DND-41 (cell line): ENCODE measurements at regions not wholly inside any gene's neighbourhood (a gene's known extent, or its start where the extent isn't known, plus 50 kb on each side); places are given as distances from the start of the nearest gene placed in this dataset.

Experiments
- CTCF ChIP-seq: IDR thresholded peaks from 2 replicates; pipeline ENCODE4 v1.5.1; 2012; ENCODE audit warnings: borderline replicate concordance, low read length, moderate library complexity, mild to moderate bottlenecking; ENCODE audit not compliant: poor library complexity, severe bottlenecking; ENCODE audit errors: extremely low read depth
- EZH2 ChIP-seq: IDR thresholded peaks from 3 replicates; pipeline ENCODE4 v1.6.1; 2012; ENCODE audit warnings: borderline replicate concordance, low read depth, mild to moderate bottlenecking, moderate library complexity, low read length, inconsistent platforms; ENCODE audit not compliant: severe bottlenecking

GRCh38 chr5:90263102-90263820 lies 146.3 kb downstream of the CETN3 start:
- TF ChIP-seq CTCF (no peak), EZH2 (no peak)
